SK-N-SH (cell line): ENCODE measurements at regions not wholly inside any gene's neighbourhood (a gene's known extent, or its start where the extent isn't known, plus 50 kb on each side); places are given as distances from the start of the nearest gene placed in this dataset.

Source experiments
- CTCF ChIA-PET: fragments of 300-600, 350-600 bp; formaldehyde crosslinking; extraction: SDS; loops from one replicate; lab custom pipeline; 2021; lab: Yijun Ruan, JAX
- POLR2A ChIA-PET: fragments of 350-600 bp; sonication (Branson Sonifier 250); formaldehyde crosslinking; extraction: SDS; loops from one replicate; lab custom pipeline; 2020; ENCODE audit warnings: antibody characterized with exemption, inconsistent platforms; lab: Yijun Ruan, JAX
- DNase-seq: peaks from one replicate; pipeline ENCODE4 v3.0.0; 2012
- H2AFZ ChIP-seq: fragments of 200-600 bp; sonication (generic); 2 replicates; pipeline ENCODE4 v1.8.1; 2016; ENCODE audit warnings: antibody characterized with exemption, mild to moderate bottlenecking, low read depth
- H3F3A ChIP-seq: fragments of 200-600 bp; sonication (generic); replicated peaks from 2 replicates; pipeline ENCODE3; 2016; ENCODE audit warnings: antibody characterized with exemption, mild to moderate bottlenecking; ENCODE audit not compliant: insufficient read depth
- H3K27ac ChIP-seq, 2 experiments: fragments of 200-500 bp in 1 of 2; fragments of 200-600 bp in 1 of 2; sonication (Bioruptor generic) in 1 of 2; sonication (generic), shearing (Covaris generic) in 1 of 2; 2 replicates each; pipeline versions ENCODE4 v1.5.1 to v1.6.1; 2014 to 2016; ENCODE audit warnings: low read depth in 2 of 2, inconsistent platforms in 1 of 2, low read length in 1 of 2, mild to moderate bottlenecking in 1 of 2, mixed read lengths in 1 of 2
- H3K27me3 ChIP-seq: fragments of 200-600 bp; sonication (generic), shearing (Covaris generic); 2 replicates; pipeline ENCODE4 v1.6.1; 2016; ENCODE audit warnings: mixed run types; ENCODE audit not compliant: insufficient read depth
- H3K36me3 ChIP-seq, 2 experiments: fragments of 200-500 bp in 1 of 2; fragments of 200-600 bp in 1 of 2; sonication (Bioruptor generic) in 1 of 2; sonication (generic) in 1 of 2; replicated peaks in 1 of 2; 2 replicates each; pipeline versions ENCODE3 to v1.5.1; 2014 to 2016; ENCODE audit warnings: low read length in 1 of 2, mild to moderate bottlenecking in 1 of 2; ENCODE audit not compliant: insufficient read depth in 2 of 2, control insufficient read depth in 1 of 2
- H3K4me1 ChIP-seq, 2 experiments: fragments of 200-500 bp in 1 of 2; fragments of 200-600 bp in 1 of 2; sonication (Bioruptor generic) in 1 of 2; sonication (generic), shearing (Covaris generic) in 1 of 2; 2 replicates each; pipeline versions ENCODE4 v1.5.1 to v1.6.1; 2014 to 2016; ENCODE audit warnings: low read depth in 1 of 2, low read length in 1 of 2, mixed run types in 1 of 2; ENCODE audit not compliant: insufficient read depth in 2 of 2, control insufficient read depth in 1 of 2
- H3K4me2 ChIP-seq: fragments of 200-600 bp; sonication (generic), shearing (Covaris generic); 2 replicates; pipeline ENCODE4 v1.6.1; 2017; ENCODE audit warnings: mixed run types
- H3K4me3 ChIP-seq, 2 experiments: fragments of 200-500 bp in 1 of 2; fragments of 200-600 bp in 1 of 2; sonication (Bioruptor generic) in 1 of 2; sonication (generic), shearing (Covaris generic) in 1 of 2; 2 replicates each; pipeline versions ENCODE4 v1.5.1 to v1.8.1; 2014 to 2016; ENCODE audit warnings: low read depth in 2 of 2, inconsistent platforms in 1 of 2, low read length in 1 of 2, mild to moderate bottlenecking in 1 of 2, mixed read lengths in 1 of 2, moderate library complexity in 1 of 2
- H3K79me2 ChIP-seq: fragments of 200-600 bp; sonication (generic); 2 replicates; pipeline ENCODE4 v1.8.1; 2017; ENCODE audit warnings: mild to moderate bottlenecking; ENCODE audit not compliant: insufficient read depth
- H3K9ac ChIP-seq: fragments of 200-600 bp; sonication (generic); 2 replicates; pipeline ENCODE4 v1.6.1; 2017; ENCODE audit warnings: mixed run types
- H3K9me2 ChIP-seq: fragments of 200-600 bp; sonication (generic); 2 replicates; pipeline ENCODE4 v1.6.1; 2017; ENCODE audit warnings: mixed run types
- H3K9me3 ChIP-seq: fragments of 200-600 bp; sonication (generic); 2 replicates; pipeline ENCODE4 v1.6.1; 2017; ENCODE audit warnings: mixed run types, mild to moderate bottlenecking, moderate library complexity
- H4K20me1 ChIP-seq: fragments of 200-600 bp; sonication (generic); 2 replicates; pipeline ENCODE4 v1.6.1; 2017; ENCODE audit warnings: mild to moderate bottlenecking, mixed run types; ENCODE audit not compliant: insufficient read depth
- CHD2 ChIP-seq: fragments of 150-350 bp; IDR thresholded peaks from 2 replicates; pipeline ENCODE4 v1.6.1; 2018; ENCODE audit warnings: low read length; ENCODE audit not compliant: partially characterized antibody
- CTCF ChIP-seq: fragments of 200-600 bp; sonication (generic); IDR thresholded peaks from 2 replicates; pipeline ENCODE4 v1.6.1; 2017; ENCODE audit warnings: antibody characterized with exemption, mild to moderate bottlenecking, moderate library complexity
- ELF1 ChIP-seq: IDR thresholded peaks from 2 replicates; pipeline ENCODE4 v1.4.0; 2012
- EP300 ChIP-seq, 2 experiments: IDR thresholded peaks; 2 replicates each; pipeline versions ENCODE4 v1.4.0 to v1.6.1; 2012; ENCODE audit warnings: borderline replicate concordance in 1 of 2, low read depth in 1 of 2, low read length in 1 of 2
- EZH2phosphoT487 ChIP-seq: fragments of 200-600 bp; sonication (generic); IDR thresholded peaks from 2 replicates; pipeline ENCODE4 v1.6.1; 2017; ENCODE audit warnings: low read depth, mixed run types, mild to moderate bottlenecking, antibody characterized with exemption, moderate library complexity, borderline replicate concordance
- FOSL2 ChIP-seq: IDR thresholded peaks from 2 replicates; pipeline ENCODE4 v1.4.0; 2012; ENCODE audit warnings: low read depth, mild to moderate bottlenecking, moderate library complexity, borderline replicate concordance
- FOXJ3 ChIP-seq: sonication (generic); formaldehyde crosslinking; IDR thresholded peaks from 2 replicates; pipeline ENCODE4 v1.5.1; 2020; ENCODE audit warnings: mild to moderate bottlenecking, missing genetic modification reagents
- FOXM1 ChIP-seq: IDR thresholded peaks from 2 replicates; pipeline ENCODE4 v1.4.0; 2012; ENCODE audit warnings: low read depth, mild to moderate bottlenecking
- IRF3 ChIP-seq: fragments of 150-350 bp; IDR thresholded peaks from 2 replicates; pipeline ENCODE4 v1.6.1; 2016; ENCODE audit warnings: mild to moderate bottlenecking, low read depth, low read length
- MEF2A ChIP-seq: IDR thresholded peaks from 2 replicates; pipeline ENCODE4 v1.4.0; 2012; ENCODE audit warnings: low read depth, borderline replicate concordance
- RAD21 ChIP-seq: IDR thresholded peaks from 2 replicates; pipeline ENCODE4 v1.6.1; 2012; ENCODE audit warnings: mild to moderate bottlenecking, low read length
- RFX5 ChIP-seq: IDR thresholded peaks from 2 replicates; pipeline ENCODE4 v1.6.1; 2012; ENCODE audit warnings: mild to moderate bottlenecking, improper control_type of control experiment, low read length
- RXRA ChIP-seq: IDR thresholded peaks from 2 replicates; pipeline ENCODE4 v1.4.0; 2012; ENCODE audit warnings: low read depth, mild to moderate bottlenecking, borderline replicate concordance
- TAF1 ChIP-seq: IDR thresholded peaks from 2 replicates; pipeline ENCODE4 v1.6.1; 2012; ENCODE audit warnings: low read depth, mild to moderate bottlenecking, low read length, moderate library complexity, borderline replicate concordance
- TCF12 ChIP-seq: IDR thresholded peaks from 2 replicates; pipeline ENCODE4 v1.4.0; 2012
- TEAD4 ChIP-seq: IDR thresholded peaks from 2 replicates; pipeline ENCODE4 v1.4.0; 2012; ENCODE audit warnings: mild to moderate bottlenecking, borderline replicate concordance; ENCODE audit not compliant: insufficient read depth
- USF1 ChIP-seq: IDR thresholded peaks from 2 replicates; pipeline ENCODE4 v1.4.0; 2012; ENCODE audit warnings: low read depth, borderline replicate concordance
- YY1 ChIP-seq: IDR thresholded peaks from 2 replicates; pipeline ENCODE4 v1.4.0; 2012; ENCODE audit warnings: low read depth, mild to moderate bottlenecking
- WGBS: methylation state at CpG from one replicate; pipeline ENCODE4 v1.1.6; 2017; ENCODE audit warnings: low lambda C conversion rate; 5-methylcytosine and 5-hydroxymethylcytosine counted together
- TF ChIP-seq, protein P1 (sequence below): IDR thresholded peaks from 2 replicates; pipeline ENCODE4 v1.6.1; 2012; ENCODE audit warnings: mild to moderate bottlenecking, low read depth, low read length, moderate library complexity
- TF ChIP-seq, protein P2 (sequence below): IDR thresholded peaks from 2 replicates; pipeline ENCODE4 v1.4.0; 2012; ENCODE audit warnings: low read depth, borderline replicate concordance

DNA sequence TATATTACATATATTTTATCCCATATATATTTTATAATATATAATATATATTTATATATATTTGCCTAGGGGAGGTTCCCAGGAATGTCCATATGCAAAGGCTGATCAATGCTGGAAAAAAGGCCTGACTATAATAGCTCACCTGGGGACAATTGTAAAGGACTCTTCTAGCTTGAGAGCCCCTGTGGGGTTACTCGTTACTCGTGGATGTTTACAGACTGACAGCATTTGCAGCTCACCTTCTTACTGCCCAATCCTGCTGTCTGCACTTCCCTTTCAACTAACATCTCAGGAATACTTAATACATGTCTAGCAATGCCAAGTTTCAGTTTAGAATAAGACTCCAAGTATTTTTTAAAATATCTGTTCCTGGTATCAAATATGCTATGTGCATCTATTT lies 1365.4 kb upstream of the RAG2 start:
- no peaks in the 10 kb centered on the region for H3K27me3 ChIP-seq
- no peaks in the 10 kb centered on the region for H3K79me2 ChIP-seq
- H3K4me1 ChIP-seq = no peaks in the 10 kb centered on the region
- CTCF ChIA-PET = interaction anchor here (1.5 kb wide), 1 partner anchor 9 kb away, joined by 4 read pairs; no protein-coding TSS in a partner anchor
- POLR2A ChIA-PET = no interaction called here
- H3K9me2 ChIP-seq = no peaks in the 10 kb centered on the region
- H3K27ac ChIP-seq = no peak overlapping the region
- no peaks in the 10 kb centered on the region for H3K36me3 ChIP-seq
- 20% methylated on average over 2 of the region's 2 CpGs for WGBS
- H3K9me3 ChIP-seq = no peaks in the 10 kb centered on the region
- no peak overlapping the region for H3K4me3 ChIP-seq
- H3K4me2 ChIP-seq = no peak overlapping the region
- no peaks in the 10 kb centered on the region for H3F3A ChIP-seq
- H2AFZ ChIP-seq = no peak overlapping the region
- DNase-seq = no peak
- TF ChIP-seq MEF2A (no peak), EP300 (IDR thresholded peaks at IDR 0.05; ENCODE audit: borderline replicate concordance in 1 of 2, low read depth in 1 of 2, low read length in 1 of 2) (no peak), EZH2phosphoT487 (no peak), IRF3 (no peak), ELF1 (no peak), TAF1 (no peak), FOXJ3 (no peak), FOXM1 (no peak), YY1 (no peak), USF1 (no peak), FOSL2 (no peak), TEAD4 (no peak), CTCF (no peak), TCF12 (no peak), CHD2 (no peak), RAD21 (no peak), RXRA (no peak), RFX5 (no peak)
- TF ChIP-seq, protein P1, sequence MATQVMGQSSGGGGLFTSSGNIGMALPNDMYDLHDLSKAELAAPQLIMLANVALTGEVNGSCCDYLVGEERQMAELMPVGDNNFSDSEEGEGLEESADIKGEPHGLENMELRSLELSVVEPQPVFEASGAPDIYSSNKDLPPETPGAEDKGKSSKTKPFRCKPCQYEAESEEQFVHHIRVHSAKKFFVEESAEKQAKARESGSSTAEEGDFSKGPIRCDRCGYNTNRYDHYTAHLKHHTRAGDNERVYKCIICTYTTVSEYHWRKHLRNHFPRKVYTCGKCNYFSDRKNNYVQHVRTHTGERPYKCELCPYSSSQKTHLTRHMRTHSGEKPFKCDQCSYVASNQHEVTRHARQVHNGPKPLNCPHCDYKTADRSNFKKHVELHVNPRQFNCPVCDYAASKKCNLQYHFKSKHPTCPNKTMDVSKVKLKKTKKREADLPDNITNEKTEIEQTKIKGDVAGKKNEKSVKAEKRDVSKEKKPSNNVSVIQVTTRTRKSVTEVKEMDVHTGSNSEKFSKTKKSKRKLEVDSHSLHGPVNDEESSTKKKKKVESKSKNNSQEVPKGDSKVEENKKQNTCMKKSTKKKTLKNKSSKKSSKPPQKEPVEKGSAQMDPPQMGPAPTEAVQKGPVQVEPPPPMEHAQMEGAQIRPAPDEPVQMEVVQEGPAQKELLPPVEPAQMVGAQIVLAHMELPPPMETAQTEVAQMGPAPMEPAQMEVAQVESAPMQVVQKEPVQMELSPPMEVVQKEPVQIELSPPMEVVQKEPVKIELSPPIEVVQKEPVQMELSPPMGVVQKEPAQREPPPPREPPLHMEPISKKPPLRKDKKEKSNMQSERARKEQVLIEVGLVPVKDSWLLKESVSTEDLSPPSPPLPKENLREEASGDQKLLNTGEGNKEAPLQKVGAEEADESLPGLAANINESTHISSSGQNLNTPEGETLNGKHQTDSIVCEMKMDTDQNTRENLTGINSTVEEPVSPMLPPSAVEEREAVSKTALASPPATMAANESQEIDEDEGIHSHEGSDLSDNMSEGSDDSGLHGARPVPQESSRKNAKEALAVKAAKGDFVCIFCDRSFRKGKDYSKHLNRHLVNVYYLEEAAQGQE = no peak
- TF ChIP-seq, protein P2, sequence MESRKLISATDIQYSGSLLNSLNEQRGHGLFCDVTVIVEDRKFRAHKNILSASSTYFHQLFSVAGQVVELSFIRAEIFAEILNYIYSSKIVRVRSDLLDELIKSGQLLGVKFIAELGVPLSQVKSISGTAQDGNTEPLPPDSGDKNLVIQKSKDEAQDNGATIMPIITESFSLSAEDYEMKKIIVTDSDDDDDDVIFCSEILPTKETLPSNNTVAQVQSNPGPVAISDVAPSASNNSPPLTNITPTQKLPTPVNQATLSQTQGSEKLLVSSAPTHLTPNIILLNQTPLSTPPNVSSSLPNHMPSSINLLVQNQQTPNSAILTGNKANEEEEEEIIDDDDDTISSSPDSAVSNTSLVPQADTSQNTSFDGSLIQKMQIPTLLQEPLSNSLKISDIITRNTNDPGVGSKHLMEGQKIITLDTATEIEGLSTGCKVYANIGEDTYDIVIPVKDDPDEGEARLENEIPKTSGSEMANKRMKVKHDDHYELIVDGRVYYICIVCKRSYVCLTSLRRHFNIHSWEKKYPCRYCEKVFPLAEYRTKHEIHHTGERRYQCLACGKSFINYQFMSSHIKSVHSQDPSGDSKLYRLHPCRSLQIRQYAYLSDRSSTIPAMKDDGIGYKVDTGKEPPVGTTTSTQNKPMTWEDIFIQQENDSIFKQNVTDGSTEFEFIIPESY = no peak
- H4K20me1 ChIP-seq = no peaks in the 10 kb centered on the region
- H3K9ac ChIP-seq = no peak overlapping the region
